ENCODE measurements at regions not wholly inside any gene's neighbourhood (a gene's known extent, or its start where the extent isn't known, plus 50 kb on each side); places are given as distances from the start of the nearest gene placed in this dataset.
A peak's percentile ranks its signal among the peaks of the same experiment; 100 is the strongest.
"Not testable (repeated sequence)": the region's sequence is repeated elsewhere in the genome, so short reads cannot be mapped to it uniquely, and the experiment has no call there.

- no peak for DNase-seq
Observed at GRCh38 chr1:121443001-121443540, 258.3 kb downstream of the SRGAP2C start.

GRCh38 chr1:121444096-121444495, 259.3 kb downstream of the SRGAP2C start:
- DNase-seq = no peak

GRCh38 chr1:121445679-121446078, 260.9 kb downstream of the SRGAP2C start:
- DNase-seq = peak; percentile 46

- DNase-seq = not testable (repeated sequence)
Observed at GRCh38 chr1:121447280-121447923, 262.6 kb downstream of the SRGAP2C start.

GRCh38 chr1:121448064-121448463, 263.3 kb downstream of the SRGAP2C start:
- DNase-seq = not testable (repeated sequence)

GRCh38 chr1:121448851-121449250, 264.1 kb downstream of the SRGAP2C start:
- DNase-seq = no peak

GRCh38 chr1:121452484-121452883, 267.7 kb downstream of the SRGAP2C start:
- no peak for DNase-seq

GRCh38 chr1:121458291-121459048, 273.7 kb downstream of the SRGAP2C start:
- DNase-seq = peak; percentile 96

GRCh38 chr1:121459235-121459634, 274.5 kb downstream of the SRGAP2C start:
- no peak for DNase-seq

- not testable (repeated sequence) for DNase-seq
Observed at GRCh38 chr1:121469395-121469794, 284.6 kb downstream of the SRGAP2C start.

- not testable (repeated sequence) for DNase-seq
Observed at GRCh38 chr1:121470401-121470800, 285.6 kb downstream of the SRGAP2C start.

- no peak for DNase-seq
Observed at GRCh38 chr1:121471523-121471922, 286.7 kb downstream of the SRGAP2C start.

GRCh38 chr1:121472017-121472416, 287.2 kb downstream of the SRGAP2C start:
- DNase-seq = no peak

- DNase-seq = no peak
Observed at GRCh38 chr1:121483234-121483633, 298.5 kb downstream of the SRGAP2C start.

GRCh38 chr1:121483961-121484424, 299.2 kb downstream of the SRGAP2C start:
- DNase-seq = peak; percentile 57

GRCh38 chr1:121494796-121495195, 310.0 kb downstream of the SRGAP2C start:
- DNase-seq = not testable (repeated sequence)

GRCh38 chr1:121511455-121511854, 326.7 kb downstream of the SRGAP2C start:
- peak; percentile 92 for DNase-seq

- DNase-seq = not testable (repeated sequence)
Observed at GRCh38 chr1:121511876-121512275, 327.1 kb downstream of the SRGAP2C start.

- no peak for DNase-seq
Observed at GRCh38 chr1:121515235-121515634, 330.5 kb downstream of the SRGAP2C start.

GRCh38 chr1:121516234-121516967, 331.6 kb downstream of the SRGAP2C start:
- DNase-seq = peak; percentile 98

- DNase-seq = no peak
Observed at GRCh38 chr1:121517586-121518230, 332.9 kb downstream of the SRGAP2C start.

- DNase-seq = no peak
Observed at GRCh38 chr1:121518726-121519041, 333.9 kb downstream of the SRGAP2C start.
